GM21576 (cell line): ENCODE measurements at regions not wholly inside any gene's neighbourhood (a gene's known extent, or its start where the extent isn't known, plus 50 kb on each side); places are given as distances from the start of the nearest gene placed in this dataset.
A peak's percentile ranks its signal among the peaks of the same experiment; 100 is the strongest.
"Not testable (repeated sequence)": the region's sequence is repeated elsewhere in the genome, so short reads cannot be mapped to it uniquely, and the experiment has no call there.

Source experiments
- ATAC-seq: cut with Tn5 transposase; IDR thresholded peaks from one replicate; pipeline ENCODE4 v1.9.1; 2021; ENCODE audit warnings: mild to moderate bottlenecking, moderate library complexity; ENCODE audit not compliant: unreplicated experiment

- ATAC-seq, result no peak
Measured at GRCh38 chr4:138588501-138588900, 346.4 kb upstream of the SLC7A11 start.

DNA sequence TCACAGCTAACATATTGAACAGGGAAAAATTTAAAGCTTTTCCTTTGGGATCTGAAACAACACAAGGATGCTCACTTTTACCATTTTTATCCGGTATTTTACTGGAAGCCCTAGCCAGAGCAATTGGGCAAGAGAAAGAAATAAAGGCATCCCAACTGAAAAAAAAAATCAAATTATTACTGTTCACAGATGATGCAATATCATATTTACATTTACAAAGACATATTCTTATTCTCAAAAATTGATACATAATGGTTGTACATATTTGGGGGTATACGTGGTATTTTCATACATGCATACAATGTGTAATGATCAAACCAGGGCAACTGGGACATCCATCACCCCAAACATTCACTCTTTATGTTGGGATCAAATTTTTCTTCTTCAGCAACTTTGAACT is 337.0 kb upstream of the SLC7A11 start:
- no peak for ATAC-seq

- ATAC-seq, result not testable (repeated sequence)
Measured at GRCh38 chr4:138577826-138578225, 335.7 kb upstream of the SLC7A11 start.

DNA sequence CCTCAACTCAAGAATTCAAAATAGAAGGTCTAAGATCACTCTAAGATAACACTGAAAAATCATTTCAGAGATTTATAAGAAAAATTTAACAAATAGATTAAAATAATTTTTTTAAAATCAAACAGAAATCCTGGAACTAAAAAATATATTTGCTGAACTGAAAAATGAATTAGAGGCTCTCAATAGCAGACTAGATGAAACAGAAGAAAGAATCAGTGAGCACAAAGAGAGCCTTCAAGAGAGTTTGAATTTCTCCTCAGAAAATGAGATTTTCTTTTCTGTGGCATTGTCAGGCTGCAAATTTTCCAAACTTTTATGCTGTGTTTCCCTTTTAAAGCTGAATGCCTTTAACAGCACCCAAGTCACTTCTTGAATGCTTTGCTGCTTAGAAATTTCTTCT is 335.0 kb upstream of the SLC7A11 start:
- no peak for ATAC-seq

- no peak for ATAC-seq
Measured at GRCh38 chr4:138576684-138577083, 334.5 kb upstream of the SLC7A11 start.

DNA sequence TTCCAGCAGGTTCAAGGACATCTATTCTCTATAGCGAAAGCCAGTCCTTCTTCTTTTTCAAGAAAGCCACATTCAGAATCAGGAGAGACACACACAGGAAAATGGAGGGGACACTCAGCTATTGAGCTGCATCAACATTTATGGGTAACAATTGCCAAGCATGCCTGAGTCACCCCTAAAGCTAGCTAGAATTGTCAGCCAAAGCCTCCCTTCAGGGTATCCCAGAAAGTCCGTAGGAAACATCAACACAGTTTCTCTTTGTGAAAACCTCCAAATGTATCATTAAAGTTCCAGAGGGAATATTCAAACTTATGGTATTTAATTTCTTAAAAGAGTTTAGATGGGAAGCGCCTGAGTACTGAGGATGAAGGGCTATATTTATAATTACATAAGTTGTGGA is 331.1 kb upstream of the SLC7A11 start:
- no peak for ATAC-seq

DNA sequence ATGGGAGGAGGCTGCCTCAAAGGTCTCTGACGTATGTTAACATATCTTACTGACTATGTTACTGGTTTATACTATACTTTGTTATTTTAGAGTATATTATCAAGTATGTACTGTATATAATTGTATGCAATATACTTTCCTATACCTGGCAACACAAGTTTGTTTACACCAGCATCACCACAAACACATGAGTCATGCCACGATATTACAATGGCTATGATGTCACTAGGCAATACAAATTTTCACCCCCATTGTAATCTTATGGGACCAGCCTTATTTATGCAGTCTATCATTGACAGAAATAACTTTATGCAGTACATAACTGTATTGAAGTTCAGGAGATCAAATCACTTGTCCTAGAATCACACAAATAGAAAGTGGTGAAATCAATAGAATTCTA is 329.9 kb upstream of the SLC7A11 start:
- ATAC-seq, result no peak

DNA sequence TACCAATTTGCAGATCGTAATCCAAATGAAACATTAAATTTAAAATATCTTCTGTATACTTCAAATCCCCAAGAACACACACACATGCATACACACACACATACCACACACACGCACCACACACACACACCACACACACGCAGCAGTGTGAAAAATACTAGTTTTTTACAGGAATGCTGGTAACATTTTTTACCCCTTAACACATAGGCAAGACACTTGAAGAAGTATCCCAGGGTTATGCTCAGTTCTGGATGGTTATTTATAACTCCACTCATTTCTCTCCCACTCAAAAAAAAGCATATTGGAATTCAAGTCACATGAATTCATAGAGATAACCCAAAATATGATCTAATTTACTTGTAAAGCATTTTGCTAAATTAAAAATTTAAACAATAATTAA is 325.5 kb upstream of the SLC7A11 start:
- no peak for ATAC-seq

DNA sequence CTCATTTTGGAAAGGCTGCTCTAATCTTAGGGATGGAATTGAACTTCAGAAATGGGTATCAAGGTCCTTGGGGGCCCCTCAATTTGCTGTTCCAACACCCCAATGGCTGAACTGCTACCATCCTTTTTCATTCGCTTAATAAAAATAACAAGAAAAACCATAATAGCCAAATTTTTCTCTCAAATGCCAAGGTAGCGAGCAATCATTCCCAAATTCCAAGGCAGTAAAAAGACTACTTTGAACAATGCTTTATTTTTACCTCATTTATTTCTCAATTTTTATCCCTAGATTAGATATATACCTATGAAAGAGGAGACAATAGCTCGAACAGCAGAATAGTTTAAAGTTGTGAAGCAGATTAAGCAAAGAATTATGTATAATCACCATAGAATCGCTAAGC is 323.4 kb upstream of the SLC7A11 start:
- no peak for ATAC-seq

DNA sequence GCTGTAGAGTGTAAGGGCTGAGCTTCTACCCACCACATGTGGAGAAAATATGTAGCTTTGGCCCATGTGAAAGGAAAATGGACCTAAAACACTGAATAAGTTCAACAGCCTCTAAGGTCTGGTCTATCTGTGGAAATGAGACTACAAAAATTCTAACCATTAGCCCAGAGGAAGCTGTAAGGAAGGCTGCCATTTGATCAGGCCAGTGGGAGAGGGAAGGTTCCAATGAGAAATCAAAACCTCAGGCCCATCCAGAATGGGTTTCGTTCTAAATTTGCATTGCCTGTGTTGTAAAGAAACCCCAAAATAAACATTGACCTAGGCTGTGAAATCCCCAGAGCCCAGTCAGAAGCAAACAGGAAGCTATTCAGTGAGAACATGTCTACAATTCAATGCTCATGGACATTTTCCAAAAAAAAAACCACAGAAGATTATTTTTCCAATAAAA is 320.4 kb upstream of the SLC7A11 start:
- peak; percentile 55 for ATAC-seq

GRCh38 chr4:138561906-138562305 is 319.8 kb upstream of the SLC7A11 start:
- no peak for ATAC-seq

GRCh38 chr4:138561276-138561880 is 319.2 kb upstream of the SLC7A11 start:
- ATAC-seq, result no peak

- no peak for ATAC-seq
Measured at GRCh38 chr4:138560448-138560847, 318.3 kb upstream of the SLC7A11 start.

GRCh38 chr4:138558886-138559285 is 316.7 kb upstream of the SLC7A11 start:
- ATAC-seq, result no peak

DNA sequence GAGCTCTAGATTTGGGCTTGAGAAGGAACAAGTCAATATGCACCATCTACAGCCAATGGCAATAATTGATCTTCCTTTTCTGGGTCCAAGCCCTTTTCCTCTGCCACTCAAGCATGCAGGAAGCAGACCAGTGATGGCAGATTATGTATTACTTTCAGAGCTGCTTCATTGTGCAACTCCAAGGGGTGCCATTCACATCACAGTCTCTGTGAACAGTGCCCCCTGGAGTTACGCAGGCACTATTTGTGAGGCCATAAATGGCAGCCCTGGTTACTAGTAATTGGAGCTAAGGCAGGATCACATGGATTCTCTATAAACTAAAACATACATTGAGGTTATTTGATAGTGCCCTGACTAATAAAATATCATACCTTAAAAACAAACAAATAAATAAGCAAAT is 313.4 kb upstream of the SLC7A11 start:
- no peak for ATAC-seq

- no peak for ATAC-seq
Measured at GRCh38 chr4:138555108-138555507, 313.0 kb upstream of the SLC7A11 start.

GRCh38 chr4:138553001-138553845 is 311.1 kb upstream of the SLC7A11 start:
- ATAC-seq, result no peak

GRCh38 chr4:138542191-138542776 is 300.1 kb upstream of the SLC7A11 start:
- ATAC-seq, result no peak

DNA sequence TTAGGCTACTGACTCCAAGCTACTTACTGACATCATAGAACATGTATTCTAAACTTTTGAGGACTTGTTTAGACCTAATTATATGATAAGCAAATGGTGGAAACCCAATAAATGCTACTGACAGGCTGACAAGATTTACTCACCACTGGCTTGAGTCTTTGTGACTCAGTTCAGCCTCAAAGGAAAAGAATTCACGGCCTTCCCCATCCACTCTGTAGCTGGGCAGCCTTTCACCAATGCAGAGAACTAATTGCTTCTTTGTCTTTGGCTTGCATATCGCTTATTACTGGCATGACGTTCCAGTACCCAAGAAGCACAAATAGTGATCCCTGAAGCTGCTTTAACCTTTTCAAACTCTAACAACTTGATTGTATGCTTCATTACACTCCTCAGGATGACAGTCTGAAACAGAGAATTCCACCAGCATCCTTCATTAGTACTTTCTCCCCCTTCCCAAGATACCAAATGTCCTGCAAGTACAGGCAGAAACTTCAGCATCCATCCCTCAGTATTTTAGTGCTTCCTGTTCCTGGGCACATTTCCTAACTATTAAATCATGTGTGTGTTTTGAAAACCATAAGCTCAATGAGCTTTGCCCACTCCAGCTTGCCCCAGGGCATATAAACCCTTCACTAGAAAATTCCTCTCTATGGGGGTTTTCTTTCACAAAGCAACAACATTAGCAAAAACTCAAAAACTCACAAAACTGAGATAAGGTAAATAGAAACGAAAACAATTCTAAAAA is 298.1 kb upstream of the SLC7A11 start:
- no peak for ATAC-seq

DNA sequence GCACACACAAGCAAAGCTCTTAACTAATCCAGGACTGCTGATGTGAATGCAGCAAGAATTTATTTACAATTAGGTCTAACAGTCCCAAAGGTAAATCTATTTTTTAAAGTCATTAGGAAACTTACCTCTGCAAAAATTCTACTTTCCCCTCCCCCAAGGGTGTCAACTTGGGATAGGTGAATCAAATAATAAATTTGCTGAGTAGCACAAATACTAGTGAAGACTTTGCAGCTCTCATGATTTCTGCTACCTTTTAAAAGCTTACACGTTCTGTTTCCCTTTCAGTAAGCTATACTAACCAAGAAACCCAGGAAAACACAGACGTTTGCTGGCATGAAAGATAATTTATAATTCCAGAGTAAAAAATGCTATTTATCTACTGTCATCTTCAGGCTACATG is 296.6 kb upstream of the SLC7A11 start:
- no peak for ATAC-seq

DNA sequence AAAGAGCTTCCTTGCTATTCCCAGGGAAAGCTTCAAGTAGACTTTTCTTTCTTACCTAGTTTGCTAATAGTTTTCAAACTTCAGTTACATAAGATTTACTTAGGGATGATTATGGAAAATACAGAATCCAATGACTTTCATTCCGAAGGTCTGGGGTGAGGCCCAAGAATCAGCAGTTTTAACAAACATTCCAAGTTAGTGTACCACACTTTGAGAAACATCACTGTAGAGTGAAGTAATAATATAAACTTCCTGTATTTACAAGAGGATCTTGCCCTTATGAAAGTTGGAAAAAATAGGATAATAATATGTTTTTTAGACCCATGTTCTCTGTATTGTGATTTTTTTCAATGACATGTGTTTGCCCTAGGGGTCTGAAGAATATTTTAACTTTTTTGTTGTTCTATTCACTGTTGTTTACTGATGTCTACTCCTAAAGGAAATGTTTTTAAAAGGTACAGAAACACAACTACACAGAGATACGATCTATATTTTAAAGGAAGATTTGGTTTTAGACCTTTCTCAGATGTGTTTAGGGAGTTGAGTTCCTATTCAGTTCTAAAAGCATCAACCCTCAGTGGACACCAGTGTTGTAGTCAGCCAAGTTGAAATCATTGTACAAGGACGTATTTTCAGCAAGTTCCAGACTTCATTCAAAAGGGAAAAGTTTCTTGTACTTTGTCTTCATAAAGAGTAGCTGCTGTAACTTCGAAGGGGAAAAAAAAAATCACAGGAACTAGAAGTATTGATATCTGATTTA is 295.8 kb upstream of the SLC7A11 start:
- ATAC-seq, result no peak
